Activated CD4-positive, alpha-beta T cell treated with anti-CD3 and anti-CD28 coated beads, Interleukin-2, Interleukin-6, amounts not matched to agents 100 ng/mL and 50 ng/mL, durations not matched to agents 16 hours and 8 hours (primary cell): ENCODE measurements at regions not wholly inside any gene's neighbourhood (a gene's known extent, or its start where the extent isn't known, plus 50 kb on each side); places are given as distances from the start of the nearest gene placed in this dataset.
"Not testable (repeated sequence)": the region's sequence is repeated elsewhere in the genome, so short reads cannot be mapped to it uniquely, and the experiment has no call there.

Experiments
- DNase-seq: peaks from one replicate; pipeline ENCODE4 v3.0.0-alpha.2; 2020

DNA sequence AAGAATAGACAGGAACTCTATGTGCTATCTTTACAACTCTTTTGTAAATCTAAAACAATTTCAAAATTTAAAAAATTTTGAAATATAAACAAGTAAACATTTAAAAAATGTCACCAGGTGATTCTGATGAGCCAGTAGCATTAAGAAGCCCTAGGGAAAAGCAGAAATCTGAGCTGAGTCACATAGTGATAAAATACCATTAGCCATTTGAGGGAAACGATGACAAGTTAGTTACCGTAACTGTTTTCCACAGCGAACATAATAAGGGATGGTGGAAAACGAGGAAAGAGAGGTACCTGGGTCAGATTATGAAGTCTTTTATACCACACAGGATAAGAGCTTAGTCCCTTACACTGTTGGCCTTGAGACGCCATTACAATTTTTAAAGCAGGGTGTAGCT is 55.5 kb downstream of the PRR15 start:
- no peak for DNase-seq

DNA sequence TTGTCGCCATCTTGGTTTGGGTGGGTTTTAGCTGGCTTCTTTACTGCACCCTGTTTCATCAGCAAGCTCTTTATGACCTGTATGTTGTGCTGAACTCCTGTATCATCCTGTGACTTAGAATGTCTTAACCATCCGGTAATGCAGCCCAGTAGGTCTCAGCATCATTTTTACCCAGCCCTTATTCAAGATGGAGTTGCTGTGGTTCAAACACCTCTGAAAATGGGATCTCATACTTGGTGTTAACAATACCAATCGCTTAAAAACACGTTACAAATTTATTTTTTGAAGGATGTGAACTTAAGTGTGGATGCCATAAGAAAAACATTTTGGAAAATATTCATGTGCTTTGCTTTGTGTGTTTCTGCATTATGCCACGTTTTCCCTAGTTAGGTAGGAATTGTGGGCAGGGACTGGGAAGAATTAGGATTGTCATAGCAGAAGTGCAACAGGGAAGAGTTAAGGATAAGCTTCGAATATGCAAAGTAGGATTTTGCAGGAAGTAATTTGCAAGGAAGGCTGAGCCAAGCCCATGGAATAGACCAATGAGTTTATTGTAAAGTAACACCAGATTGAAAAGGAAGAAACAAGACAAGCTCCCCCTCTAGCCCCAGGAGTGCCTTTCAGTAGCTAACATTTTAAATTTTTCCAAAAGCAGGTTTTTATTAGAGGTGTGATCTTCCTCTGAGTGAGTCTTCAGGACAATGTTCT is 56.4 kb downstream of the PRR15 start:
- DNase-seq: no peak

GRCh38 chr7:29620556-29620930 is 56.9 kb downstream of the PRR15 start:
- DNase-seq: no peak

- DNase-seq: no peak
Measured at GRCh38 chr7:29622335-29623265, 59.0 kb downstream of the PRR15 start.

DNA sequence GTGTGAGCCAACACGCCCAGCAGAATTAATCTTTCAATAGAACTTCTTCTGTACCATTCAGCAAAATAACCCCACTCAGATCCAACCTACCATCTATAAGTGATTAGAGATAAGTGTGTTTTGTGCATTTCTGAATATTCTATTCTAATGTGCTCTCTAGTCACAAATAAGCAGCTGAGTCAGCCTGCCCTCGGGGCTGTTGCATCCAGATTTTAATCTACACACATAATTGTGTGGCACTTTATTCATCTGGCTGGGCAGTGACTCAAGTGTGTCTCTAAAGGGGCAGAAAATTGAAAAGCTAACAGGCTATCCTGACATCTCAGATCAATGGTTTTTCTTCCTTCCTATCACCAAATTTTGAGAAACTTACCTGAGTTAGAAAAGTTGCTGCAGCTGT is 60.3 kb downstream of the PRR15 start:
- DNase-seq: no peak

DNA sequence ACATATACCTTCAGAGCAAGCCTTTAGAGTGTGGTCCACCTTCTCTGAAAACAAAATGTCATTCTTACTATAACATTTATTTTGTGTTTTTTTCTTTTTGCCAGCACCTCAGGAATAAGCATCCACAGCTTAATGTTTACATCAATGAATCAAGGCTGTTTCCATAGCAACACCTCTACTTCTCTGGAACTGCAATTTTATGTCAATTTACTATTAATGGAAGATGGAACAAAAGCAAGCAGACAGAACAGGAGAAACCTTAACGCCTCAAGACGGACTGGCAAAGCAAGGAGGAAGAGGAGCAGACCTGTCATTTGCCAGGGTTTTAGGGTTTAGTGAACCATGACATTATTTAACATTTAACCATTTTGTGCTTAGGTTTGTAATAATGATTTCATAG is 63.1 kb downstream of the PRR15 start:
- DNase-seq: no peak

GRCh38 chr7:29627631-29628030 is 64.0 kb downstream of the PRR15 start:
- DNase-seq: no peak

GRCh38 chr7:29629507-29629906 is 65.9 kb downstream of the PRR15 start:
- no peak for DNase-seq

- not testable (repeated sequence) for DNase-seq
Measured at GRCh38 chr7:29635067-29636008, 71.7 kb downstream of the PRR15 start.

GRCh38 chr7:29636009-29636351 is 72.3 kb downstream of the PRR15 start:
- DNase-seq: no peak

DNA sequence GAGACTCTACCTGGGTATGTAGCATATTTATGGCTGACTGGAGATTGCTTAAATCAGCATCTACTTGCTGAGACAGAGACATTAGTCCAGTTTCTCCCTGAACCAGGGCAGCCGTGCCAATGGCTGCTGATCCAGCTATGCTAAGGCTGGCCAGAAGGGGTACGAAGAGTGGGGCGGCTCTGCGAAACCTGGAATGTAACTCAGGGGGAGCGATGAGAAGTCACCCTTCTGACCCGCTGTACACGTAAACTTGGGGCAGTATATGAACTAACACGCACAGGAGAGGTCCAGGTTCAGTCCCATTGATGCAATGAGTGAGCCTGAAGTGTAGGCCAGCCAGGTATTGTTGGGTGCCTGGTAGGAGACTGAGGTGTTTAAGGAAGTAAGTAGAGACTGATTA is 73.7 kb downstream of the PRR15 start:
- no peak for DNase-seq

DNA sequence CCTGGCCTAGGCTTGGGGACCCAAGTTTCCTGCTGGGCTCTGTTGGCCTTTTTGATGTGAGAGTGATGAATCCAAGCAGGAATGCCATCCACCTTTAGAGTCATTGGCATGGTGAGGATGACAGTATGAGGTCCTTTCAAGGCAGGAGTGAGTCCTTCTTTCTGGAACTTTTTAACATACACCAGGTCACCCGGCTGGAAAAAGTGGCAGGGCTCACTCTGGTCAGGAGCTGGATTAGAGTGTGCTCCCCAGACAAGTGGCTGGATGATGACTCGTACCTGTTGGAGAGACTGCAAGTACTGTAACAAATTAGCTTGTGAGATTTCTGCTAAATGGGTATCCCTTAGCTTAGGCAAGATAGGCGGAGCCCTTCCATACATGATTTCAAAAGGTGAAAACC is 75.2 kb downstream of the PRR15 start:
- DNase-seq: not testable (repeated sequence)

DNA sequence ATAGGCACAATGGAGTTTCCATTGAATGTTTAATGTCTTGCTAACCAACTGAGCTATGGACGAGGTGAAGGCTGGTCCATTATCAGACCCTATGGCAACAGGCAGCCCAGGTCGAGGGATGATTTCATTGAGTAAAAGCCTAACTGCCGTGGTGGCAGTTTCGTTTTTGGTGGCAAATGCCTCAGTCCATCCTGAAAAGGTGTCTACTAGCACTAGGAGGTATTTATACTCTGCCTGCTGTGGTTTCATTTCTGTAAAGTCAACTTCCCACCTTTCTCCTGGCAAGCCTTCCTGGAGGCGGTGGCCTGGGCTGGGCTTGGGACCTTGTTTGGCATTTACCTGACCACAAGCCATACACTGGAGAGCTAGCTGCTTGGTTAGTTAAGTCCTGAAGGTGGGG is 75.8 kb downstream of the PRR15 start:
- no peak for DNase-seq

- no peak for DNase-seq
Measured at GRCh38 chr7:29639886-29640595, 76.4 kb downstream of the PRR15 start.

- DNase-seq: no peak
Measured at GRCh38 chr7:29641651-29642050, 78.0 kb downstream of the PRR15 start.

DNA sequence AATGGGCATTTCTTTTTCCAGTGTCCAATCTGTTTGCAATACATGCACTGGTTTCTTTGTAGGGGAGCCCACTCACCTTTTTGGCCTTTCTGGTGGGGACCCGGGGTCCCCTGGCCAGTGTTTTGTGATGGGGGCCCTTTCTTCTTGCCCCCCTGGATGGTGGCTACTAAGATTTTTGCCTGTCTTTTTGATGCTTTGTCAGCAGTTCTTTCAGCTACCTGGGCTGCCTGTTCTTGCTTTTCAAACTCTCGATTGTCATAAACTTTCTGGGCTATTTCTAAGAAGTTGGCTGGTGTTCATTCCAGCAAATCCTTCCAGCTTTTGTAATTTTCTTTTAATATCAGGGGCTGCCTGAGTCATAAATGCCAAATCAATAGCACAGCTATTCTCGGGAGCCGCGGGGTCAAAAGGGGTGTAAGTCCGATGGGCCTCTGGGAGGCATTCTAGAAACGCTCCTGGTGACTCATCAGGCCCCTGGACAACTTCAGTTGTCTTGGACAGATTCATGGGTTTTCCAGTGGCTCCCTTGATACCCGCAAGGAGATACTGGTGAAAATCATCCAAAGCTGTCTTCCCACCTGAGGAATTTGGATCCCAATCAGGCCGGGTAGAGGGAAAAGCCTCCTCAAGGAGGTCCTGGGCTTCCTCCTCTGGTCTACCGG is 79.0 kb downstream of the PRR15 start:
- no peak for DNase-seq

DNA sequence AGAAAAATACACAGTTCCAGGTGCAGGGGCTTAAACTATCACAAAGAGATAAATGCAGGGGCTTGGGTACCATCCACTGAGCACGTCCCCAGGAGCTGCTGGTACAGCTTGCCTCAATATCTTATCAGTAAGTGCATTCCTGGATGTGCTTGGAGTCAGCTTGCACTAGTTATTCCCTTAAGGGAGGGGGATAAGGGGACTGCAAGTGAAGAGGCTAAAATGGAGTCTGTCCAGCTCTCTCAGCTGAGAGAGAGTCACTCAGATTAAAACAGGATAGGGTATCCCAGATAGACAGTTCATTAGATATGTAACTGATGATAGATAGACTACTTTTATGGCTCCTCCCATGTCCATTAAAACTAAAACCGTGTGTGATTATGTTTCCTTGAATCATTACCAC is 82.5 kb downstream of the PRR15 start:
- DNase-seq: not testable (repeated sequence)

DNA sequence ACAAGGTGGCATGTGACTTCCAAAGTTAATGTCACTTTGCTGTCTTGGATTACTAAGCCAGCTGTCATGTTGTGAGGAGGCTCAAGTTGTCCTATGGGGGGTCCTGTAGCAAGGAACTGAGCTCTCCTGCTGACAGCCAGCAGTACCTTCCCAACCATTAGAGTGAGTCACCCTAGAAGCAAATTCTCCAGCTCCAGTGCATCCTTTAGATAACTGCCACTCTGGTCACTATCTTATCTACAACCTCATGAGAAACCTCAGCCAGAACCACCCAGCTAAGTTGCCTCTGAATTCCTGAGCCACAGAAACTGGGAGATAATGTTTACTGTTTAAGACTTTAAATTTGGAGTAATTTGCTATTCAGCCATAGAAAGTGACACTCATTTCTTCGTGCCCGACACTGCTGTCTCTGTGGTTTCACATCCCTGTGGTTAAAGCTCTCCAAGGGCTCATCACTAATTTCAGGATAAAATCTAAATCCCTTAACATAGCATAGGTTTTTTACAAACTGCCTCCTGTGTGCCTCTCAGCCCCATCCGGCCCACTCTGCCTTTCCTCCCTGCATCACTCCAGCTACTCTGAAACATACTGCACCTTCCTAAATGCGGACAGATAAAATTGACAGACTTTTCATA is 83.5 kb downstream of the PRR15 start:
- DNase-seq: no peak

GRCh38 chr7:29647691-29648210 is 84.1 kb downstream of the PRR15 start:
- DNase-seq: not testable (repeated sequence)

DNA sequence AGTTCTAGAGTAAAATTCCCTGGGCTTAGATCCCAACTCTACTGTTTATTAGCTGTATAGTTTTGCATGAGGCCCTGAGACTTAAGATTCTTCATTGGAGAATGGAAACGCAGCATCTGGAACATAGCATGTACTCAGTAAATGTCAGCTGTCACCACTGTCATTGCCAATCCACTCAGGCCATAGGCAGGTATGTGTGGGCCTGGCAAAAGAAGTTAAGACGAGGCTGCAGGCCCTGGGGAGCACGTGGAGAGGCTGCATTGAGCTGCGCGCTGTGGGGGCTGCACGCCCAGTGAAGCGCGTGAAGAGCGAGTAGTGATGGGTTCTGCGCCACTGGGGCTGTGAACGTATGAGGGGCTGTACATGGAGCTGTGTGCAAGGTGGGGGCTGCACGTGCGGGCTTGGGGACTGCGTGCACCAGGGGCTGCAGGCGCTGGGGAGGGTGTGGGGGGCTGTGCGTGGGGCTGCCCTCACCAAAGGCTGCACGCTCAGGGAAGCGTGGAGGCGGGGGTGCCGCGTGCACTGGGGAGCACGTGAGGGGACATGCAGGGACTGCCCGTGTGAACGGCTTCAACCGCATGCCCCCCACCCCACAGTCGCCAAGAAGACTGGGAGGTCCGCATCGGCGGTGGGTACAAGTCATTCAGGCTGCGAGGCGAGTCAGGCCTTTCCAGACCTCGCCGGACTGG is 85.5 kb downstream of the PRR15 start:
- no peak for DNase-seq

GRCh38 chr7:29649876-29650275 is 86.2 kb downstream of the PRR15 start:
- DNase-seq: no peak
